Breast epithelium (tissue), 3 donors: ENCODE measurements at regions not wholly inside any gene's neighbourhood (a gene's known extent, or its start where the extent isn't known, plus 50 kb on each side); places are given as distances from the start of the nearest gene placed in this dataset.

Source experiments
- POLR2A ChIP-seq: fragments of 450-650 bp; IDR thresholded peaks from one replicate; pipeline ENCODE4 v1.6.1; 2016; ENCODE audit warnings: antibody characterized with exemption, mild to moderate bottlenecking, moderate library complexity
- POLR2AphosphoS5 ChIP-seq, 3 donors: sonication (generic); formaldehyde crosslinking; IDR thresholded peaks; one replicate each; pipeline ENCODE4 v1.6.1; 2017; ENCODE audit warnings: antibody characterized with exemption in 3 of 3
- TF ChIP-seq, protein P1 (sequence below), 3 donors: fragments of 450-650 bp; IDR thresholded peaks; one replicate each; pipeline ENCODE4 v1.5.1; 2016 to 2017; ENCODE audit warnings: antibody characterized with exemption in 3 of 3, mild to moderate bottlenecking in 3 of 3, moderate library complexity in 3 of 3

DNA sequence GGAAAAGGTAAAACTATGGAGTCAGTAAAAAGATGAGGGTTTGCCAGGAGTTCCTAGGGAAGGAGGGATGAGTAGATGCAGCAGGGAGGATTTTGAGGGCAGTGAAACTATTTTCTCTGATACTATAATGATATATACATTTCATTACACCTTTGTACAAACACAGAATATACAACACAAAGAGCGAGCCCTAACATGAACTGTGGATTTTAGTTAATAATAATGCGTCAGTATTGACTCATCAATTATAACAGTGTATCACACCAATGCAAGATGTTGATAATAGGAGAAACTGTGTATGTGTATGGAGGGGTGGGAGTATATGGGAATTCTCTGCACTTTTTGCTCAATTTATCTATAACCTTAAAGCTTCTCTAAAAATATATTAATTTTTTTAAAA is 404.3 kb upstream of the NOVA1 start:
- TF ChIP-seq, protein P1, sequence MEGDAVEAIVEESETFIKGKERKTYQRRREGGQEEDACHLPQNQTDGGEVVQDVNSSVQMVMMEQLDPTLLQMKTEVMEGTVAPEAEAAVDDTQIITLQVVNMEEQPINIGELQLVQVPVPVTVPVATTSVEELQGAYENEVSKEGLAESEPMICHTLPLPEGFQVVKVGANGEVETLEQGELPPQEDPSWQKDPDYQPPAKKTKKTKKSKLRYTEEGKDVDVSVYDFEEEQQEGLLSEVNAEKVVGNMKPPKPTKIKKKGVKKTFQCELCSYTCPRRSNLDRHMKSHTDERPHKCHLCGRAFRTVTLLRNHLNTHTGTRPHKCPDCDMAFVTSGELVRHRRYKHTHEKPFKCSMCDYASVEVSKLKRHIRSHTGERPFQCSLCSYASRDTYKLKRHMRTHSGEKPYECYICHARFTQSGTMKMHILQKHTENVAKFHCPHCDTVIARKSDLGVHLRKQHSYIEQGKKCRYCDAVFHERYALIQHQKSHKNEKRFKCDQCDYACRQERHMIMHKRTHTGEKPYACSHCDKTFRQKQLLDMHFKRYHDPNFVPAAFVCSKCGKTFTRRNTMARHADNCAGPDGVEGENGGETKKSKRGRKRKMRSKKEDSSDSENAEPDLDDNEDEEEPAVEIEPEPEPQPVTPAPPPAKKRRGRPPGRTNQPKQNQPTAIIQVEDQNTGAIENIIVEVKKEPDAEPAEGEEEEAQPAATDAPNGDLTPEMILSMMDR (IDR thresholded peaks at IDR 0.05), result no peak
- TF ChIP-seq POLR2A (no peak), POLR2AphosphoS5 (IDR thresholded peaks at IDR 0.05) (no peak)
